ENCODE measurements at regions not wholly inside any gene's neighbourhood (a gene's known extent, or its start where the extent isn't known, plus 50 kb on each side); places are given as distances from the start of the nearest gene placed in this dataset.

GRCh38 chr16:79329166-79329521 lies 271.4 kb downstream of the MAF start:
- Histone ChIP-seq H3K56ac (ENCODE audit: extremely low read depth, insufficient read depth, low read length) (no peak overlapping the region), H3K14ac (replicated peaks; ENCODE audit: low read depth, low read length) (no peak overlapping the region), H4K91ac (ENCODE audit: insufficient read depth, low read depth, low read length) (no peak overlapping the region), H4K8ac (ENCODE audit: low read depth in 2 of 2, low read length in 2 of 2) (no peak overlapping the region), H2BK15ac (ENCODE audit: low read depth, low read length) (no peak overlapping the region), H2AK5ac (ENCODE audit: low read depth, low read length) (no peak overlapping the region), H3K27ac (ENCODE audit: insufficient read depth, low read length) (no peak overlapping the region), H3K18ac (ENCODE audit: low read depth, low read length) (no peak overlapping the region), H3K36me3 (ENCODE audit: control insufficient read depth, insufficient read depth, low read length) (no peaks in the 10 kb centered on the region), H3K9me1 (ENCODE audit: insufficient read depth, low read length) (no peaks in the 10 kb centered on the region), H3K4me3 (ENCODE audit: insufficient read depth, low read depth, low read length) (no peak overlapping the region), H2BK5ac (ENCODE audit: low read depth, low read length, poor library complexity, severe bottlenecking) (no peak overlapping the region), H3K79me1 (ENCODE audit: low read depth in 1 of 2, low read length in 2 of 2) (no peaks in the 10 kb centered on the region), H2BK20ac (ENCODE audit: low read depth, low read length) (no peak overlapping the region), H4K5ac (ENCODE audit: low read depth, low read length) (no peak overlapping the region), H2AFZ (replicated peaks; ENCODE audit: low read length, poor library complexity) (no peak overlapping the region), H2BK120ac (ENCODE audit: low read depth, low read length) (no peak overlapping the region), H3K4me2 (ENCODE audit: low read depth, low read length) (no peak overlapping the region), H3K27me3 (ENCODE audit: control insufficient read depth, insufficient read depth, low read length) (no peaks in the 10 kb centered on the region), H3K4me1 (ENCODE audit: control insufficient read depth, insufficient read depth, low read length) (no peaks in the 10 kb centered on the region), H3K23ac (ENCODE audit: low read depth, low read length) (no peak overlapping the region), H4K20me1 (ENCODE audit: insufficient read depth, low read length) (no peaks in the 10 kb centered on the region), H2AK9ac (replicated peaks; ENCODE audit: low read depth, low read length, poor library complexity) (no peak overlapping the region), H3K4ac (ENCODE audit: low read depth, low read length) (no peak overlapping the region), H3K9ac (ENCODE audit: low read depth, low read length) (no peak overlapping the region), H3K9me3 (ENCODE audit: control insufficient read depth, insufficient read depth, low read length) (peaks cover 32% of the 10 kb centered on the region)
- BruUV-seq (replicated peaks) = no TSS peak
- intact Hi-C loops (cut with micrococcal nuclease) = no loop called here
- CTCF ChIA-PET = no interaction called here
- DNase-seq (no peak), ATAC-seq (ENCODE audit: low read depth) (no peak)
- POLR2A ChIA-PET (ENCODE audit: unreplicated experiment) = no interaction called here
- TF ChIP-seq FOS (IDR thresholded peaks at IDR 0.05; ENCODE audit: low read depth, low read length) = no peak
- TF ChIP-seq NFE2L2 (IDR thresholded peaks at IDR 0.05; ENCODE audit: low read depth, low read length) = no peak
- no peak for TF ChIP-seq SMC3 (IDR thresholded peaks at IDR 0.05; ENCODE audit: low read depth, low read length)
- no peak for TF ChIP-seq ELK1 (IDR thresholded peaks at IDR 0.05; ENCODE audit: borderline replicate concordance, low read depth, low read length)
- no peak for TF ChIP-seq POLR2A (IDR thresholded peaks at IDR 0.05; ENCODE audit: low read depth, low read length)
- no peak for TF ChIP-seq USF2 (IDR thresholded peaks at IDR 0.05; ENCODE audit: low read depth, low read length)
- no peak for TF ChIP-seq CEBPB (IDR thresholded peaks at IDR 0.05; ENCODE audit: low read depth, low read length)
- TF ChIP-seq MAZ (IDR thresholded peaks at IDR 0.05; ENCODE audit: borderline replicate concordance, low read depth, low read length) = no peak
- TF ChIP-seq BHLHE40 (IDR thresholded peaks at IDR 0.05; ENCODE audit: low read depth, low read length) = no peak
- no peak for TF ChIP-seq RAD21 (IDR thresholded peaks at IDR 0.05; ENCODE audit: low read length)
- TF ChIP-seq MXI1 (IDR thresholded peaks at IDR 0.05; ENCODE audit: borderline replicate concordance, low read depth, low read length) = no peak
- TF ChIP-seq CTCF (conservative IDR thresholded peaks at IDR 0.05; ENCODE audit: low read depth, low read length) = no peak
- TF ChIP-seq RFX5 (IDR thresholded peaks at IDR 0.05; ENCODE audit: low read depth, low read length) = no peak
- no peak for TF ChIP-seq MAFK (IDR thresholded peaks at IDR 0.05; ENCODE audit: low read depth, low read length)
- TF ChIP-seq RCOR1 (IDR thresholded peaks at IDR 0.05; ENCODE audit: insufficient replicate concordance, low read length) = no peak
- dilution Hi-C loops (cut with HindIII; ENCODE audit: low sequenced_read_pairs, unreplicated experiment) = no loop called here
- 12% methylated on average over 2 of the region's 5 CpGs; no CpG with 5 or more reads in 1 of the 2 experiments for WGBS, 2 experiments (ENCODE audit: extremely low coverage in 2 of 2, insufficient read length in 1 of 2)
- in situ Hi-C loops (cut with MboI; ENCODE audit: low sequenced_read_pairs) = no loop called here
